ENCODE measurements at regions not wholly inside any gene's neighbourhood (a gene's known extent, or its start where the extent isn't known, plus 50 kb on each side); places are given as distances from the start of the nearest gene placed in this dataset.

DNA sequence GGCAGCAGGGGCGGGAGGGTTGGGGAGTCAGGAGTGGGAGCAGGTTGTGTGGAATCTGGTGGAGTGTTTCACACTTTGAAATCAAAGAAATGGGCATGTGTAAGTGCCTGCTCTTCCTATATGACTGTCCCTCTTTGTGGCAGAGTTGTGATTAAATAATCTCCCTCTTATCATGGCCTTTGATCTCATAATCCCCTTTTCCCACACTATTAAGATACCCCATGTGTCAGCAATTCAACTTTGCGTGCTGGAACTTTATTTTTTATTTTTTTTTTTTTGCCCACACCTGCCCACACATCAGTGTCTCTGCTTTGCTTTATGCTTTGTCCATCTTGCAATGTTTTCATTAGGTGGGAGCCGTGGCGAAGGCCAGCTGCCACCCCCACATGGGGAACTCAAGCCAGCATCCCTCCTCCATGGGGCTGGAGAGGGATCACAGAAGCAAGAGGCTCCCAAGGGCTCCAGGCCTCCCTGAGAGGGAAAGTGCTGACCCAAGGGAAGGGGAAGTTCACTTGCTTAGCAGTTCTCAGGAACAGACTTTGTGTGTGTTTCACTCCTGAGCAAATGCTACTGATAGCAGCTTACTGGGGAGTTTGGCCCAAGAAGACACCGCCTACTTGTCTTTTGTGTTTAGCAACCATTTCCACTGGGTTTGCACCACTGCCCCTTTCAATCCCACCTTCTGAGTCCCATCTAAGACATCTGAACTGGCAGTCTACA, 243.4 kb downstream of the BCL11A start:
- CTCF ChIA-PET, result no interaction called here
- POLR2A ChIA-PET, result no interaction called here
- DNase-seq (ENCODE audit: extremely low spot score), result no peak
- TF ChIP-seq ZNF384 (IDR thresholded peaks at IDR 0.05) (no peak), L3MBTL2 (conservative IDR thresholded peaks at IDR 0.05) (no peak), CTBP1 (IDR thresholded peaks at IDR 0.05; ENCODE audit: borderline replicate concordance) (no peak), SUZ12 (IDR thresholded peaks at IDR 0.05) (no peak), NFRKB (IDR thresholded peaks at IDR 0.05) (no peak)

DNA sequence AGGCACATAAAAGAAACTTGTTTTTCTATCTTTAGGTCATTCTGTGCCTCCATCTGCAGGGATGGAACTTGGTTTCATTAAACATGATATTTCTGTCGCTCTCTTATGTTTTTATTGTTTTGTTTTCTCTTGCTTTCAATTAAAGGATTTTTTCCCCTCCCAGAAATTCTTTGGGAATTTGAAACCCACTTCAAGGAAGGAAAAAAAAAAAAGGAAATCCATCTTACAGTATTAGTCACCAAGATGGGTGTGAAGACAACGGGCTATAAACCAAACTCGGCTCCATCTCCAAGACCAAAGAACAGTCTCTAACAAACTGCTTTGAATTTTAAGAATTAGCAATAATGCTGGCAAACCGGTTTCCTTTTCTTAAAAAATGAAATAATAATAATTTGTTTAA, 244.1 kb downstream of the BCL11A start:
- ChIA-PET POLR2A (no interaction called here), CTCF (no interaction called here)
- no peak for DNase-seq (ENCODE audit: extremely low spot score)
- TF ChIP-seq FOXK2 (IDR thresholded peaks at IDR 0.05) (no peak), CTBP1 (IDR thresholded peaks at IDR 0.05; ENCODE audit: borderline replicate concordance) (no peak), PKNOX1 (IDR thresholded peaks at IDR 0.05) (no peak), FOXA1 (IDR thresholded peaks at IDR 0.05) (no peak), L3MBTL2 (conservative IDR thresholded peaks at IDR 0.05) (no peak), HDGF (IDR thresholded peaks at IDR 0.05; ENCODE audit: borderline replicate concordance) (no peak), FOXM1 (IDR thresholded peaks at IDR 0.05; ENCODE audit: borderline replicate concordance) (no peak), NFRKB (IDR thresholded peaks at IDR 0.05) (no peak), TARDBP (IDR thresholded peaks at IDR 0.05) (no peak), LEF1 (IDR thresholded peaks at IDR 0.05; ENCODE audit: borderline replicate concordance) (no peak), ZNF384 (IDR thresholded peaks at IDR 0.05) (no peak), BHLHE40 (IDR thresholded peaks at IDR 0.05; ENCODE audit: borderline replicate concordance) (no peak), ARNT (IDR thresholded peaks at IDR 0.05) (no peak), SUZ12 (IDR thresholded peaks at IDR 0.05) (no peak), SP1 (IDR thresholded peaks at IDR 0.05) (no peak), ELF4 (IDR thresholded peaks at IDR 0.05) (no peak)

DNA sequence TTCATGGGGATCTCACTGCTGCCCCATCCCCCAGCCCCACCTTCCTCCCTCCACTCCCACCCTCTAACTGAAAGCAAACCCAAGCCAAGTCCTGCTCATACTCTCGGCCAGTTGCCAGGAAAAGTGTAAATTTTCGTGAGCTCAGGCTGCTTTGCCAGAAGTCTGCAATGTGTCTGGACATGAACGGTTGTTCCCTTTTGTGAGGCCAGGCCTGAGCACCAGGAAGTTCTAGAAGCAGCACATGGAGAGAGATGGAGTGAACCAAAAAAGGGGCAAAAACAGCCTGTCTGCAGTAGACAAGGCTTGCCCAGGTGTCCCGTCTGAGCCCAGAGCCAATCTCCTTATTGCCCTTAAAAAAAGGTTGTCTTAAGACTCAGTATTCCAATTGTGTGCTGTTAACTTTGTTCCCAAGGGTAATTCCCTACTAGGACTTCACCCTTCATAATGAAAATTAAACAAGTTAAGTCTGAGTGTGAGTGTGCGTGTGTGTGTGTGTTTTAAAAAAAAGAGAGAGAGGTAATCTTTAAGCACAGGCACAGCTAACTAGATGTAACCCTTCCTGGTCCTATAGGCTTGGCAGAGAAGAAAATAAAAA, 247.1 kb downstream of the BCL11A start:
- no peak for DNase-seq (ENCODE audit: extremely low spot score)
- POLR2A ChIA-PET, result no interaction called here
- CTCF ChIA-PET, result no interaction called here
- TF ChIP-seq FOXK2 (IDR thresholded peaks at IDR 0.05) (no peak), SUZ12 (IDR thresholded peaks at IDR 0.05) (no peak), FOXA1 (IDR thresholded peaks at IDR 0.05) (no peak)

- TF ChIP-seq LEF1 (IDR thresholded peaks at IDR 0.05; ENCODE audit: borderline replicate concordance) (no peak), PKNOX1 (IDR thresholded peaks at IDR 0.05) (no peak), ARNT (IDR thresholded peaks at IDR 0.05) (no peak), FOXK2 (IDR thresholded peaks at IDR 0.05) (no peak), SP1 (IDR thresholded peaks at IDR 0.05) (no peak), FOXA1 (IDR thresholded peaks at IDR 0.05) (no peak), SUZ12 (IDR thresholded peaks at IDR 0.05) (no peak), CTBP1 (IDR thresholded peaks at IDR 0.05; ENCODE audit: borderline replicate concordance) (no peak), ZNF384 (IDR thresholded peaks at IDR 0.05) (no peak), NFRKB (IDR thresholded peaks at IDR 0.05) (no peak), BHLHE40 (IDR thresholded peaks at IDR 0.05; ENCODE audit: borderline replicate concordance) (no peak), HDGF (IDR thresholded peaks at IDR 0.05; ENCODE audit: borderline replicate concordance) (no peak), TARDBP (IDR thresholded peaks at IDR 0.05) (no peak), FOXM1 (IDR thresholded peaks at IDR 0.05; ENCODE audit: borderline replicate concordance) (no peak), ELF4 (IDR thresholded peaks at IDR 0.05) (no peak), L3MBTL2 (conservative IDR thresholded peaks at IDR 0.05) (no peak)
- ChIA-PET POLR2A (no interaction called here), CTCF (interaction anchor here (0.7 kb wide), 1 partner anchor 247 kb away, joined by 4 read pairs; no protein-coding TSS in a partner anchor)
- DNase-seq (ENCODE audit: extremely low spot score), result no peak
Measured at GRCh38 chr2:60303680-60304079, 249.8 kb downstream of the BCL11A start.

- no peak for DNase-seq (ENCODE audit: extremely low spot score)
- TF ChIP-seq BHLHE40 (IDR thresholded peaks at IDR 0.05; ENCODE audit: borderline replicate concordance) (no peak), L3MBTL2 (conservative IDR thresholded peaks at IDR 0.05) (no peak), CTBP1 (IDR thresholded peaks at IDR 0.05; ENCODE audit: borderline replicate concordance) (no peak), NFRKB (IDR thresholded peaks at IDR 0.05) (no peak), FOXM1 (IDR thresholded peaks at IDR 0.05; ENCODE audit: borderline replicate concordance) (no peak), ELF4 (IDR thresholded peaks at IDR 0.05) (no peak), FOXK2 (IDR thresholded peaks at IDR 0.05) (no peak), SUZ12 (IDR thresholded peaks at IDR 0.05) (no peak), ARNT (IDR thresholded peaks at IDR 0.05) (no peak), HDGF (IDR thresholded peaks at IDR 0.05; ENCODE audit: borderline replicate concordance) (no peak), PKNOX1 (IDR thresholded peaks at IDR 0.05) (no peak), TARDBP (IDR thresholded peaks at IDR 0.05) (no peak), LEF1 (IDR thresholded peaks at IDR 0.05; ENCODE audit: borderline replicate concordance) (no peak), SP1 (IDR thresholded peaks at IDR 0.05) (no peak), ZNF384 (IDR thresholded peaks at IDR 0.05) (no peak), FOXA1 (IDR thresholded peaks at IDR 0.05) (no peak)
- CTCF ChIA-PET, result no interaction called here
- POLR2A ChIA-PET, result no interaction called here
Measured at GRCh38 chr2:60302377-60303126, 250.9 kb downstream of the BCL11A start.

Data from HEK293T (cell line).